GM12865 (cell line): ENCODE measurements at regions not wholly inside any gene's neighbourhood (a gene's known extent, or its start where the extent isn't known, plus 50 kb on each side); places are given as distances from the start of the nearest gene placed in this dataset.

Experiments
- DNase-seq: peaks from one replicate; pipeline ENCODE4 v3.0.0; 2010; ENCODE audit warnings: low read depth
- H3K4me3 ChIP-seq: 2 replicates; pipeline ENCODE4 v1.5.1; 2011; ENCODE audit warnings: mild to moderate bottlenecking, low read depth, low read length, control low read depth
- CTCF ChIP-seq: IDR thresholded peaks from 2 replicates; pipeline ENCODE4 v1.5.1; 2011; ENCODE audit warnings: low read length, control low read depth, low read depth, inconsistent platforms; ENCODE audit not compliant: insufficient read depth; ENCODE audit errors: missing control alignments

DNA sequence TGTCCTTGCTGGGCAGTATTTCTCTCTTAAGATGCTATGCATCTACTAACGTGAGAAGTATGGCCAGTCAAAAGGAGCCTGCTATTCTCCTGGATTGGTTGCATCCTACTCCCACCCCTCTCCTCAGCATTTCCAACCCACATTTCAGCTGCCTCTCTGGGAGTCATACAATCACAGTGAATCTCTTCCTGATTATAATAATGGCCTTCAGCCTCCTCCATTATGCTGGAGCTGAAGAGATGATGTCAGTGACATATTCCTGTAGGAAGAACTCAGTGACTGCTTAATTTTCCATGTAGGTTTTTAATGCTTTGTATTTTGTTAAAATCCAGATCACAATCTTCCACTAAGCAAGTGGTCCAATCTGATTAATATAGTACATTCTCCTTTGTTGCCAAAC is 82.7 kb upstream of the SUCLG2 start:
- no peak for DNase-seq
- H3K4me3 ChIP-seq, result no peak overlapping the region
- TF ChIP-seq CTCF, result no peak

- TF ChIP-seq CTCF, result no peak
- DNase-seq, result no peak
- H3K4me3 ChIP-seq, result no peak overlapping the region
These were observed 79.0 kb upstream of the SUCLG2 start for GRCh38 chr3:67733269-67733950.

- no peak overlapping the region for H3K4me3 ChIP-seq
- no peak for DNase-seq
- no peak for TF ChIP-seq CTCF
These were observed 70.0 kb upstream of the SUCLG2 start for GRCh38 chr3:67724434-67724833.

DNA sequence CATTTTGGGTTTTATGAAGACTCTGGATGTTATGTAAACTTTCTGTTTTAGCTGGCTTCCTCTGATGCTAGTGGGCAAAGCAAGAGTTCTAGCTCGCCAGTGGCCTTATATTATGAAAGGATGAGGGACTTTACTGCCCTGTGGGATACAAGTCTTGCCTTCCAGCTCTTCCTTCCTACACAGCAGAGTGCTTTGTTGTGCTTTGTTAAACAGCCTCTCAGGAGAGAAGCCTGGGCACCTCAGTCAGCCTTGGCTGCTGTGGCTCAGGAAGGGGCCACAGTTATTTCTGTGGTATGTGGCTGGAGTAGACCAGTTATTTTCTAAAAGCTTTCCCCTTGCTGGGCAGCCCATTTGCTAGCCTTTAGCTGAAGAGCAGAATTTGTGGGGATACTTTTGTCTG is 69.5 kb upstream of the SUCLG2 start:
- no peak overlapping the region for H3K4me3 ChIP-seq
- no peak for DNase-seq
- TF ChIP-seq CTCF, result no peak

DNA sequence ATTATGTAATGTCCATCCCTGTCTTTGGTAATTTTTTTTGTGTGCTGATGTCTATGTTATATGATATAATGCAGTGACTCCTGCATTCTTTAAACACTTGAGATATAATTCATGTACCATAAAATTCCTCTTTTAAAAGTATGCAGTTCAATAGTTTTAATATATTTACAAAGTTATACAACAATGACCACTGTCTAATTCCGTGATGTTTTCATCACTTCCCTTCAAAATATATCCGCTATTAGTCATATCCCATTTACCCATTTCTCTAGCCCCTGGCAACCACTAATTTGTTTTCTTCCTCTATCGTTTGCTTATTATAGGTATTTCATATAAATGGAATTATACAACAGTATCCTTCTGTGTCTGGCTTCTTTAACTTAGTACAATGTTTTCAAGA is 64.9 kb upstream of the SUCLG2 start:
- no peak overlapping the region for H3K4me3 ChIP-seq
- TF ChIP-seq CTCF, result no peak
- DNase-seq, result no peak

DNA sequence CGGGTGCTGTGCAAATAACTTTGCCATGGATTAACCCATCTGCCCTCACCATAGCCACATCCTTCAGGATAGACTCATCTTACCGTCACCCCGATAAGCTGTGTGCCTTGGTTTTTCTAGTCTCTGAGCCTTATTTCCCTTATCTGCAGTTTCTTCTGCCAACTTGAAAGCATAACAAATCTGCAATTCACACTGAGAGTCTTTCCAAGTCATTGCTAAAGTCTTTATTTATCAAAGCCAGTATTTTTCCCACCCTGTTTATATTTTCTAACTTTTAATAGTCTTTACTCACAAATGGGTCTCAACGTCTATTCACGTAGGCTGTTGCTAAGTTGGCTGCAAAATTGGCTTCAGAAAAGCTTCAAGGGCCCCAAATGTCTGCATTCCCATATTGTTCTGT is 61.6 kb upstream of the SUCLG2 start:
- TF ChIP-seq CTCF, result no peak
- no peak overlapping the region for H3K4me3 ChIP-seq
- no peak for DNase-seq
